GM21515 (cell line): ENCODE measurements at regions not wholly inside any gene's neighbourhood (a gene's known extent, or its start where the extent isn't known, plus 50 kb on each side); places are given as distances from the start of the nearest gene placed in this dataset.
"Not testable (repeated sequence)": the region's sequence is repeated elsewhere in the genome, so short reads cannot be mapped to it uniquely, and the experiment has no call there.

ENCODE experiments used
- ATAC-seq: cut with Tn5 transposase; IDR thresholded peaks from one replicate; pipeline ENCODE4 v1.9.1; 2021; ENCODE audit not compliant: unreplicated experiment

DNA sequence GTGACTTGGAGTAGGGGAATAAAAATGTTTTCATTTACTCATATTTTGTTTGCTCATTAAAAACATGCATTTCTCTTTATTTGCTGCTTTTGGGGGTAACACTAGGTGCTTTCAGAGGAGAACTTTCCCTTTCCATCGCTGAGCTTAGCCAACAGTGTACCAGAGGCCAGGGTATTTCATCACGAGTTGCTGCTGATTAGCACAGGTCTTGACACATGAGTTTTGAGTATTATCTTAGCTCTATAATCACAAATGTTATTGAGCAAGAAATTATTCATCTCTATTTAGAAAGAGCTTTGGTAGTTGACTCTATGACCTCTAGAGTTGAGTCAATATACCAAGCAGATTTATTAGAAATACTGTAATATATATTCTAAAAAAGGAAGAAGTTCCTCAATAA lies 375.9 kb downstream of the NXPH1 start:
- ATAC-seq = no peak

DNA sequence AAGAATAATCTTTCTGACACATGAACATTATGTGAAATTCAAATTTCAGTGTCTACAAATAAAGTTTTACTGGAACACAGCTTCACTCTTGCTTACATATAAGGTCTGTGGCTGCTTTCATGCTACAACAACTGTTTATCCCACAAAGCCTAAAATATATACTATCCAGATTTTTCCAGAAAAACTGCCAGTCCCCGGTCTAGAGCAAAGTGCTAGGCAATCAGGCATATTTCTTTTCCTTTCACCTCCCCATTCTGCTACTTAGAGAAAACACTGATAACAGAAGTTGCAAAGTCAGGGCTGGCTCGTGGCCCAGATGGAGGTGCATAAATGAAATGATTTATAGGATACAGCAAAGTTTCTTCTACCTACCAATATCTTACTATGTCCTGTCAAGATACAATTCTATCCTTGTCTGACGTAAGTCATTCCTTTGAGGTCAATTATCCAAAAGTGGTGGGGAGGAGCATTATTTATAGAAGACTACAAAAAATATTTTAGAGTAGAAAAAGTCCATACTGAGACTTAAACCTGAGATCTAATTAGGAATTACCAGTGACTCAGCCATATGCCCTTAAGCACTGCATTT lies 384.1 kb downstream of the NXPH1 start:
- no peak for ATAC-seq

DNA sequence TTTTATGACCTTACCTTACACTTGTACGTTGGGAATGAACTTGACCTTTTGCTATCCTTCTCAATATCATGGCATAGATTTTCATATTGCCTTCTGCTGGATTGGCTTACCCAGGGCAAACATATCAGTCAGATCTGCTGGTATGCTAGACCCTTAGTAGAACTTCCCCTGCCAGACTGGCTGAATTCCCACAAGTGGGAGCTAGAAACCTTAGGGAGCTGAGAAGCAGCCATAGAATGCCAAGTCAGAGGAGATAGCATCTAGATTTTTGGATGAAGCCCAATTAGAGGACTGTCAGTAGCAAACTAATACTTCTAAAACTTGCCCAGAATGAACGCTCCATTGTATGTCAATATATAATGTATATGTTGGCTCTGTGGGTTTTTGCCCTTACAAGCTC lies 385.0 kb downstream of the NXPH1 start:
- no peak for ATAC-seq

DNA sequence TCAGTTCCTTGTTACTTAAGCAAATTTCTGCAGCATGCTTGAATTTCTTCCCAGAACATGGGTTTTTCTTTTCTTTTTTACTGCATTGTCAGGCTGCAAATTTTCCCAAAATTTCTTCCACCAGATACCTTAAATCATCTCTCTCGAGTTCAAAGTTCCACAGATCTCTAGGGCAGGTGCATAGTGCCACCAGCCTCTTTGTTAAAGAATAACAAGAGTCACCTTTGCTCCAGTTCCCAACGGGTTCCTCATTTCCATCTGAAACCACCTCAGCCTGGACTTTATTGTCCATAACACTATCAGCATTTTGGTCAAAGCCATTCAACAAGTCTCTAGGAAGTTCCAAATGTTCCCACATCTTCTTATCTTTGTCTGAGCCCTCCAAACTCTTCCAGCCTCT lies 389.2 kb downstream of the NXPH1 start:
- ATAC-seq = no peak

DNA sequence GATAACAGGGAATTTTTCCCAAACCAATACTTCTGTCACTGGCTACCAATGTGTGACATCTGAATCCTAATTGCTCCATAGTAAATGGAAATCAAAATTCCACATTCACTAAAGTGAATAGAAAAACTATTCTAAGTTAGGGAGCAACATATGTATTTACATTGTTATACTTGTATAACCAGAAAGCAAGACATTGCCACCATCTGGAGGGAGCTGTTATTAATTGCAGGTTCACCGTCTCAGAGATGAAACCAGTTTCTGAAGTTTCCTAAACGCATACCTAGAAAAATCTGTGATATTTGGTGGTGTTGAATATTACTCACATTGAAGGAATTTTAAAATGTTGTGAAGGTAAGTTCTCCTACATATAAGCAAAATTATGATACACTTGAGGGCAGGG lies 390.1 kb downstream of the NXPH1 start:
- no peak for ATAC-seq

DNA sequence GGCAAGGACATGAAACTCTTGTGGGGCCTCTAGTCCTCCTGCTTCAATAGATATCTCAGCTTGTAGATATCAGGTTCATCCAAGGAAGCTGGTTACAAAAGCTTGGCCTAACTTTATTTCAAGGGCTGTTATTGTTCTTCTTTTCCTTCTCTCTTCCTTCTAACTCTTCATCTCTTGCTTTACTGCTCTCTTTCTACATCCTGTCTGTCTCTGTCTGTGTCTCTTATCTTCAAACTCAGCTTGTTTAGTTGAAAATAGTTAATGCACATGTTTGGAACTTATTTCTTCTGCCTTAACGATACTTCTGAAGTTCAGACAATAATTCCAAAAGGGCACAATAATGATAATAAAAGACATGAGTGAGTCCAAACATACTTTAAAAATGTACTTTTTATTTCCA lies 393.9 kb downstream of the NXPH1 start:
- ATAC-seq = no peak

DNA sequence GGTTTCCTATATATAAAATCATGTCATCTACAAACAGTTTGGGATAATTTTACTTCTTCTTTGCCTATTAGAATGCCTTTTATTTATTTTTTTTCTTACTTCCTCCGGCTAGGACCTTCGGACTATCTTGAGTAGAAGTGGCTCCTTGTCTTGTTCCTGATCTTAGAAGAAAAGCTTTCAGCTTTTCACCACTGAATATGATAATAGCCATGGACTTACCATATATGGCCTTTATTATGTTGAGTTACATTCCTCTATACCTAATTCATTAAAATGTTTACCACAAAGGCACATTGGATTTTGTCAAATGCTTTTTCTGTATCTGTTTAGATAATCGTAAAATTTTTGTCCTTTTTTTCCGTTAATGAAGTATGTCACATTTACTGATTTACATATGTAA lies 395.7 kb downstream of the NXPH1 start:
- no peak for ATAC-seq

DNA sequence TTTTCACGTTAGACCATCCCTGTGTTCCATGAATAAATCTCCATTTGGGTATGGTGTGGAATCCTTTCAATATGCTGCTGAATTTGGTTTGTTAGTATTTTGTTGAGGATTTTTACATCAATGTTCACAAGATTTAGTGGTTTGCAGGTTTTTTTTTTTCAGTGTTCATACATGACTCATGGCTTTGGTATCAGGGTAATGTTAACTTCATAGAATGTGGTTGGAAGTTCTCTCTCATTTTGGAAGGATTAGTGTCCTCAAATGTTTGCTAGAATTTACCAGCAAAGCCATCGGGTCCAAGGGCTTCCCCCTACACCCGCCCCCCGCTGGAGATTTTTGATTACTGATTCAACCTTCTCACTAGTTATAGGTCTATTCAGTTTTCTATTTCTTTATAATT lies 398.0 kb downstream of the NXPH1 start:
- ATAC-seq = no peak

DNA sequence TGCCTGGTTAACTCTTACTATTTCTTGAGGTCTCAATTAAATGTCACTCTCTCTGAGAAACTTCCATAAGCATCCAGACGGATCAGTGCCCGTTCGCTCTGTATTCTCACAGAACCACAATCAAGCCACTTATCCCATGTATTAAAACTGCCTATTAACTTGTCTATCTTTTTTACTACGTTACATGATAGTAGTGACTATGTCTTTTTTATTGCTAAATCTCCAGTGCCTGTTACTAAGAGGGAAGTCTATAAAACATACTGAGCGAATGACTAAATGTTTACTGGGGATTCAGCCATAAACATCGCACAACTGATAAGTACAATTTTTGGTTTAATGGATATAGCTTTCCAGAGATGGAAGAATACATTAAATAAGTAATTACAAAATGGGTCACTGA lies 399.9 kb downstream of the NXPH1 start:
- no peak for ATAC-seq

DNA sequence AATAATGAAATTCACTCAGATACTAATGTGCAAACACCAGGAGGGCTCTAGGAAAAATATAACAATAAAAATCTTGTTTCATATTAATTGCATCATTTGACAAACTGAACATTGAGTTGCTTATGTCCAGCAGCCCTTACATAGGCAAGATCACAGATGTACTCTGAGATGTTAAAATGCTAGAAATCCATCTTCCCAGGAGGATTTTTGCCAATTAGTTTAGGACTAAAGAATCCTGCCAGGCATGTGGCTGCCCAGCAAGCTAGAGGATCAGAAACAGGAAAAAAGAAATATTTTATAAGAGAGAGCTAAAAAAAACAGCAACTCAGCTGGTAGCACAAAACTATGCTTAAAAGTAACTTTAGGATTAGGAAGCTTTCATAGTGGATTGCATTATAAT lies 407.8 kb downstream of the NXPH1 start:
- no peak for ATAC-seq

DNA sequence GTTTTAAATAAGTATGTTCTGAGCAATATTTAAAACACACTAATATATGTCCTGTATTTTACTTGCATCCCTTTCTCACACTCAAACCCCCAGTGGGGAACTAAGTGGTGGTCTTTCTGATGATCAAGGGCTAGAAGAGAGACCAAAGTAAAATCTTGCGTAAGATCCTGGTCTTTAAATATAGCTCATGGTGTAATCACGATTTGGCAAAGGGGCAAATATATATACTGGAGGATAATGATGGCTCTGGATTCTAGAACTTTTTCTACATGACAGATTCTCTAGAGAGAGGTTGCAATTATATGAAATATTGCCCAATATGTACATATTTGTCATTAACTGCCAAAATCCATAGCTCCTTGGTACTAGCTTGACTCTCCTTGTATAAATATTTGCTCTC lies 438.3 kb downstream of the NXPH1 start:
- ATAC-seq = no peak

DNA sequence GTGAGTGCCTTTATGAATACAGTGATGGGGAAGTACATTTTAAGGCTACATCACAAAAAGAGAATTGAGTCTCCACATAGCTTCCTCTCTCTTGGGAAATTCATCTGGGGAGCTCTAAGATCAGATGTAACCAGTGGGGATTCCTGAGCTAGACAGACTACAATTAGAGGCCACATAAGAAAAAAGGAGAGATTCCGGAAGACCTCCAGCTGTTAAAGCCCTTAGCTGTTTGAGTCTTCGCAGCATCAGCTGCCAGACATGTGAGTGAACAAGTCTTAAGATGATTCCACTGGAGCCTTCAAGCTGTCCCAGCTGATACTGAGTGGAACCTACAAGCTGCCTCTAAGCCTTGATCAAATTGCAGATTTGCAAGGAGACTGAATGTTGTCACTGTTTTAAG lies 448.5 kb downstream of the NXPH1 start:
- no peak for ATAC-seq

DNA sequence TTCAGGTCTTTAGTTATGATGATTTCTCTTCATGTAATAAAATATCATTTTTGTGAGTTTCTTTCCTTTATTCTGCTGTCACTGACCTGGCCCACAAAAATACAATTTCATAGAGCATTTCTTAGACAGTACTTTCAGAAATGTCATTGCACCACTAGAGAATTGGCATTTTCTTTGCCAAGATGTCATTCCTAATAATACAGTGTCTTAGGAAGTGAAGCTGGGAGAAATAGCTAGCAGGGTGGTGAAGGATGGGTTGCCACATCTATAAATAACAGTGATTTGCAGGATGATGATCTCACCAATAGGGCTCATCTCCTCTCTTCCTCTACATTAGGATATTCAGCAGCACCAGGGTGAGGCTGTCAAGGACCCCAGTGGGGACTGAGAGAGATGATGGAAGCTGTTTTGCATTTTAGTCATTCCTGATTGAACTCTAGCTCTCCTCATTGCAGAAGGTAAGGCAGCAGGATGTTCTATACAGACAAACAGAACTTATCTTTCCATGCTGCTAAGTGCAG lies 452.1 kb downstream of the NXPH1 start:
- no peak for ATAC-seq

DNA sequence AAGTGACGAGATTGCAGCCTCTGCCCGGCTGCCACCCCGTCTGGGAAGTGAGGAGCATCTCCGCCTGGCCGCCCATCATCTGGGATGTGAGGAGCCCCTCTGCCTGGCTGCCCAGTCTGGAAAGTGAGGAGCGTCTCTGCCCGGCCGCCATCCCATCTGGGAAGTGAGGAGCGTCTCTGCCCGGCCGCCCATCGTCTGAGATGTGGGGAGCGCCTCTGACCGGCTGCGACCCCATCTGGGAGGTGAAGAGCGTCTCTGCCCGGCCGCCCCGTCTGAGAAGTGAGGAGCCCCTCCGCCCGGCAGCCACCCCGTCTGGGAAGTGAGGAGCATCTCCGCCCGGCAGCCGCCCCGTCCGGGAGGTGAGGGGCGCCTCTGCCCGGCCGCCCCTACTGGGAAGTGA lies 456.9 kb downstream of the NXPH1 start:
- not testable (repeated sequence) for ATAC-seq

DNA sequence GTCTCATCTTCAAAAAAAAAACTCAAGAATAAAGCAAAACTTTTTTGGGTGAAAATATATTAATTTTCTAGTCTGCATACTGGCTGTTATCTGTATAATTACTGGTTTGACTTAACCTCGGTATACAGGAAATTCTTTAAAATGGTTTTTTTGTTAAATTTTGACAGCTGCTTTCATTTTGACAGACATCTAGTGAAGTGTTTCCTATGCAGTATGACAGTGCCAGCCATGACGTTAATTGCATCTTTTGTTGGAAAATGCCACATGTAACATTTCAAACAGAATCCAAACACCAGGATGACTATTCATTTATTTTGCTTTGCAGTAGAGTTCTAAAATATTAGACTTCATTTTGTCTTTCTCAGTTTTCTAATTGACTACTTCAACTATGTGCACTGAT lies 460.4 kb downstream of the NXPH1 start:
- no peak for ATAC-seq

DNA sequence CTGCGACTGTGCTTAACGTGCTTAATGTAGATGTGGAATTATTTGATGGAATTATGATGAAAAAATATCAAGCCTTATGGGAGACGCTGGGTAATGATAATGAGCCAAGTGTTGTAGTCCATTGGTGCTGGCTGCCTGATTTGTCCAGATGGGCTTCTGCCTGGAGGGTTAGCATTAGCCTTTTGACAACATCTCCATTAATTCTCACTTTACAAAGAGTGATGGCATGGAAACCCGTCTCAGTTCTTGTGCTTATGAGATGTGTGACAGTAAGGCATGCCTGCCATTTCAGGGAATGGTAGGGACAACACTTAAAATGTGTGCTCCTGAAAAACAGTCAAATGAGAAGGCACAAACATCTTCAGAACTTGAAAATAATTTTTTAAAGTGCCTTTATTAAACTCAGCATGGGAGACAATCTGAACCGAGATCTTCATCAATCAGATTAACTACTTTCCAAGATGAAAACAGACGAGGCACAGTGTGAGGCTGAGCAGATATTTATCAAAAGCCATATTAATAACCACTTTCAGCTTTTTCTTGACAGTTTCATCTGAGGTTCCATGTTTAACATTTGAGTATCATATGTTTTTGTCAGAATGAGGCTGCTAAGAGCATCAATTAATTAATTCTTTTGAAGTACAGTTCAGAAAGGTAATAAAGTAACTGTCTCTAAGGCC lies 473.1 kb downstream of the NXPH1 start:
- no peak for ATAC-seq

DNA sequence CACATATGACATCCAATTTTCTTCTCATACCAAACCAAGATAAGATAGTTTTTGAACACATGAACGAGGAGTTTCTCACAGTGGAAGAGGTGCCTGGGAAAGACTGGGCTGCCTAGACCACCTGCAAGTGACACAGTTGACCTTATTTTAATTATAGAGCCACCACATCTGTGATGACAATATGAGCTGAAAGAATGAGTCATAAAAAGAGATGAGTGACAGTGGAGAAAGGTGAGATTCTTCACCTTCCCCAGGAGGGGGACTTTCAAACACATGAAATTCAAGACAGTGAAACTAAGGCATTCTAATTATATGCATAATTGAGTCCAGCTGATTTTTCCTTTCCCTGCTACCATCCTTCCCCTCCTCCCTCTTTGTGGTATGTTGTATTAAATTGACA lies 475.5 kb downstream of the NXPH1 start:
- no peak for ATAC-seq

DNA sequence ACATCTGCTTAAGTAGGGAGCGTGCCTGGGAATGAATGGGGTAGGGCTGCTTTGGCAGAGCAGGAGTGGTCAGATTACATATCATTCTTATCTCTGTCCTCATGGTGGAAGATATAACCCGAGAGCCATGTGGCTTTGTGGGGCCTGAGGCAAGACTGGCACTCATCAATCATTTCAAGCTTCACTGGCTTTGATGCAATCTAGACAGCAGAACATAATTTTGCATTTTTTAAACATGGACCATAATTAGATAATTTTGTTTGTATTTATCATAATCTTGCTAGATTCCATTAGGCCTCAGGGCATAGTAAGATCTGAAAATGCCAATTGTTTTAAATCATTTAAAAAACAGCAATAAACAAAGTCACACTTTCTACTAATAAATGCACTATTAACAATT lies 480.3 kb downstream of the NXPH1 start:
- ATAC-seq = no peak

DNA sequence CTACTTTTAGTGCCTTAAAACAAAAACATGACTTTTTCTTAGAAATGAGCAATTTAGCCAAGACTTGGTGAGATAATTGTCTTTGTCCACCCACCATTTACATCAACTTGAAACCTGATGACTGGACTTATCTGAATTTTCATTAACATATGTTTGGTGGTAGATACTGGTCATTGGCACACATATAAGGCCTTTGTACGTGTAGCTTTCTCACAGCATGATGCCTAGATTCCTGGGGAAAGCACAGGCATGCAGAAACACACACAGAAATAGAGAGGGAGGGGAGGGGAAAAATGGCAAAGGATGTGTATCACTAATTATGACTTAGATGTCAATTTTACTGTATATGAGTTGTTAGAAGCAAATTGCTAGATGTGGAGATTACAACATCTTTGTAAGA lies 488.4 kb downstream of the NXPH1 start:
- ATAC-seq = no peak

DNA sequence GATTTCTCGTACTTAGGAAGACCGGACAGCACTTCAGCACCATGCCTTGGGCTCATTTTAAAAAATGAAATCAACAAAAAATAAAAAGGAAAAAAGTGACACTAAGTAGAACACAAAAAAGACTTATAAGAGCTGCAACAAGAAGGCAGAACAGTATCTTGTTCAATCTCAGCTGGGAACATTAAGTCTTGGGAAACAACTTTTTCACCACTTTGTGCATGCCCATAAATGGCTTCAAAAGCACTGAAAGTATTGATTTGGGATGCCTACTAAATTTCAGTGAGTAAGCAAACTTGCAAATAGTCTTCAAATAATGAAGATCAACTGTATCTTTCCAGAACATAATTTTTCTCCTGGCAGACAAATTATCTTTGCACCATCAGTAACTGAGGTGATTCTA lies 489.3 kb downstream of the NXPH1 start:
- no peak for ATAC-seq

DNA sequence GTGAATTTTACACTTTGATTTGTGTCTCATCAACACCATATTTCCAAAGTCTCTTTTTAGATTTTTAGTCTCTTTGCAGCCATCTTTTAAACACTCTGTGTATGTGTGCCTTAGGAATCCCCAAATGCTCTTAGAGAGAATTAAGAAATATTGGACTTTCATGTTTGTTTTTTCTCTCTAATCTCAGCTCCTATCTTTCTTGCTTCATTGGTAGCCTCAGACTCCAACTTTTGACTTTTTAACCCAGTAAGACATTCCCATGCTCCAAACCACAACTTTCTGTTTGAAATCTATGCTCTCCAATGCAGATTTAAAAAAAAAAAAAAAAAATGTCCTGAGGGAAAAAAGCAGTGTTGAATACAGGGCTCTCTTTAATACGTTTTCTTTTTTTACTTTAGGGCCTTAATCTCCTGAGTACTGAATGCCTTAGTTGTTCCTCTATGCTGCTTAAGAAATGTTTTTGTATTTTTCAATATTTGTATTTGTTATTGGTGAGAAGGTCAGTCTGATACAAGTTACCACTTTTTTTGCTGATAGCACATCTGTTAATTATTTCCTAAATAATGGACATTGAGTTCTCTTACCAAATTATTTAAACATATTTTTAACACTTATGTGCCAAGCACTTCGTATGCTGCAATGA lies 489.9 kb downstream of the NXPH1 start:
- ATAC-seq = no peak

DNA sequence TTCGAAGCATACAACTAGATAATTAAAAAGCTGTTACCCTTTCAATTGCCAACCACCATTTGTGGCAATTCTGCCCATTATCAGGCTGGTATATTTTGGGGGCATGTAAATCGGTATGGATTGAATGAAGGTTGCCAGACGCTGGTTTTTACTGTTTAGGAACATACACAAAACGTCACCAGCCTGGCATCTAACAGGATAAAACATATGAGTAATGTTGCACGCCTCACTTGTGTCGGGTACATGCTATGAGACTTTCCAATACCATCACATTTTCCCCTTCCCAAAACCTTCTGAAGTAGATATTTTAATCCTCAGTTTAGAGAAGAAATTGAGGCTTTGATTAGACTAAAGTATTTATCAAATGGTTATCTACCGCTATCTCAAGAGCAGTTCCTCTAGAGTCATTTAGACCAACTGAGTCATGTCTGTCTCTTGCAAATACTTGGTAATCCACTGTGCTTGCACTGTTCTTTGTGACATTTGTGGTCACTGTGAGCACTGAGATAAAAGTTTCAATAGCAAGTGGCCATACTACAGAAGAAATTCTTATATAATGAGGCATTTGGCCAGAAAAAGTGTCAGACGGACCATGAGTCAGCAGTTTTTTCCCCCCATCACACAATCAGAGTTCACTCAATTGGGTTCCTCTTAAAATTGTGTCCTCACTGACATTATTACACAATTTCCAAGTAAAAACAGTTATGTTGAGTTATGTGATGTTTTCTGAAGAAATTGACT lies 498.7 kb downstream of the NXPH1 start:
- ATAC-seq = no peak
